OCI-LY3 (cell line): ENCODE measurements at regions not wholly inside any gene's neighbourhood (a gene's known extent, or its start where the extent isn't known, plus 50 kb on each side); places are given as distances from the start of the nearest gene placed in this dataset.

Experiments
- CTCF ChIP-seq: fragments of 200-600, 300-600 bp; sonication (generic); IDR thresholded peaks from 2 replicates; pipeline ENCODE4 v1.5.1; 2014; ENCODE audit warnings: antibody characterized with exemption, low read length, low read depth
- EZH2phosphoT487 ChIP-seq: fragments of 200-600 bp; shearing (Covaris generic); IDR thresholded peaks from 2 replicates; pipeline ENCODE4 v1.6.1; 2018; ENCODE audit warnings: antibody characterized with exemption, mixed run types, low read depth

GRCh38 chr11:76276781-76277155 is 70.5 kb upstream of the WNT11 start:
- TF ChIP-seq CTCF = no peak
- no peak for TF ChIP-seq EZH2phosphoT487
